Islet precursor cell (in vitro differentiated cells): ENCODE measurements at regions not wholly inside any gene's neighbourhood (a gene's known extent, or its start where the extent isn't known, plus 50 kb on each side); places are given as distances from the start of the nearest gene placed in this dataset.
"Not testable (repeated sequence)": the region's sequence is repeated elsewhere in the genome, so short reads cannot be mapped to it uniquely, and the experiment has no call there.

ENCODE experiments used
- DNase-seq: peaks from one replicate; pipeline ENCODE4 v3.0.0-alpha.2; 2018

DNA sequence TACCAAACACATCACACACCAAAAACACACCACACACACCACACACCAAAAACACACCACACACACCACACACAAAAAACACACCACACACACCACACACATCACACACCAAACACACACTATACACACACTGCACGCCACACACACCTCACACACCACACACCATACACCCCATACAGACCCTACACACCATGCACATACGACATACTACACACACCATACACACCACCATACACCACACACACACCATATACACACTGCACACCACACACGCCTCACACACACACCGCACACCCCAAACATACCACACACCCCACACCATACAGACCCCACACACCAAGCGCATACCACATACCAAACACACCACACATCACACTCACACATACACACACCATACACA lies 226.9 kb upstream of the PKN2 start:
- no peak for DNase-seq

DNA sequence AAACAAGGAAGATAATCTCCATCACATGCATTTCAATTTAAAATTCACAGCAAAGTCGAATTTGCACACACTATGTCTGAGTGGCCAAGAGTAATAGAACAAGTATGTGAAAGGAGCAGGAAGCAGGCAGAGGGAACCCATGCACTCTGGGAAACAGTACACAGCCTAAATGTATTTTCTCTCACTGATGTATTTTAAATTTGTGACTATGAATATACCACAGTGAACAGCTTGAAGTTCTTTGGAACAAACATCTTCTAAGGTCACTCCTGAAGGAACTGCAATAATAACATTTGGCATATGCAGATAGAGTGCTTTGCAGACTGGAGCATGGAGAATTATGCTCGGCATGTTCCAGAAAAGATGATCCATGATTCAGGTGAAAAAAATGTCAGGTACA lies 223.1 kb upstream of the PKN2 start:
- DNase-seq: no peak

DNA sequence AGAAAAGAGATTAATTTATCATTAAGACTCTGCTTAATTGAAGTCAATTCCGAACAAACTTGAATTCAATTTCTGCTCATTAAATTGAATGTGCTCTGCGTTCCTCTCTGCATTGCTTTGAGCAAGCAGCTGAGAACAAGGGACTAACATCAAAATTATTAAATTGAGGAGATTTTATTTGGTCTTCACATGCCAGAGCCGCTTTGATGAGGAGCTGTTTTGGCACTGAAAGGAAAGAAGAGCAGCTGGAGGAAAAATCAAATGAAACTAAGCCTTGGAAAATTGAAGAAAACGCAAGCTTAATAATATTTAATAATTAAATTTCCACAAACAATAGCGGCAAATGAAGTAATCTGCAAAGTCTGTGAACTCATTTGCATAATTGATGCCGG lies 222.0 kb upstream of the PKN2 start:
- DNase-seq: no peak

DNA sequence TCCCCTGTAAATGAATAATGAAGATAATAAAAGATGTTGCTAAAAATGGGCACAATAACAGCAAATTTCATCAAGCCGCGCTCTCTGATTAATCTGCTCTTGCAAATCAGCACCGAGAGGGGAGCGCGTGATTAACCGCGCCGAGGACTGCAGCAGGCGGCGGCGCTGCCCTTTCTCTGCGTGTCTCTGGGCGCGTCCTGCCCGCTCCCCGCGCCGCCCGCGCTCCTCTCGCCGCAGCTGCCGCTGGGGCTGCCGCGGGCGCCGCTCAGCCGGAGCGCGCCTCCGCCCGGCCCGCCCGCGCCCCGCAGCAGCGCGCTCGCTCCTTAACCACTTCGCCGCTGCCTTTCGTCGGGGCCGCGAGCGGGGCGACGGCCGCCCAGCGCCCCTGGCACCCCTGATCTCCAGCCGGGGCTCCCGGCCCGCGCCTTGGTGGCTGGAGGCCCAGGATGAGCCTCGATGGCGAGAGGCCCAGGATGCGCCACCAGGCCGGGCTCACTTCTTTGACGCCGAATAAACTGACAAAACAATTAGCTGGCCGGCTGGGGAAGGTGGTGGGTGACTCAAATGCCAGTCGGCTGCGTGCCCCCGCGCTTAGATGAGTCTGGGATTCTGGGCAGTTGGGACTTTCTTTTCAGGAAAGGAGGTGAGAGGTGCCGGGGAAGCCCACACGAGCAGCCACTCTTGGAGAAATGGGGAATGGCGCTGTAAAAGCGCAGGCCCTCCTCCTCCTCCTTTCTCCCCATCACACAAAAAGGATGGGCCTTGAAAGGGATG lies 221.4 kb upstream of the PKN2 start:
- peak; percentile 69 for DNase-seq

DNA sequence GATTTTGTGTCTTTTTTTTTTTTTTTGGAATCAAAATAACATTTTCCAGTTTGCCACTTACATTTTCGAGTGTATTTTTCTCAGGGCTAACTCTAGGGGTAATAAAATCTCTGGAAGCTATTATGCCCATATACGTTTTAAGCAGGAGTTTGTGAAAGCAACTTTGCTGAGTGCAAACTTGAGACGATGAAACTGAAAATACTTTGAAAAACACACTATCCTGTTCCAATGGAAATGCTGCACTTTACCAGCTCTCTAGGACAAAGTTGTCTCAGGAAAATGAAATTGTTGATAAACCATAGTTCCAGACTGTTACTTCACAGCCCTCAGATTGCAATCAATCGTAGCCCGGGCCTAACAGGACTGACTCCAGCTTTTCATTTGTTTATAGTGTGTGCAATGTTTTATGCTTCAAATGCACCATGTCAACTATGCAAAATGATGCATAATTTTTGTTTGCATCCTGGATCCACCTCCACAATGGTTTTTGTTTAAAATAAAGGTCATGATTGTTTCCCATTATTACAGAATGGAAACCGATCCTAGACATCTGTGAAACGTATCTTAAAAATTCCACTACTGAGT lies 220.6 kb upstream of the PKN2 start:
- no peak for DNase-seq

DNA sequence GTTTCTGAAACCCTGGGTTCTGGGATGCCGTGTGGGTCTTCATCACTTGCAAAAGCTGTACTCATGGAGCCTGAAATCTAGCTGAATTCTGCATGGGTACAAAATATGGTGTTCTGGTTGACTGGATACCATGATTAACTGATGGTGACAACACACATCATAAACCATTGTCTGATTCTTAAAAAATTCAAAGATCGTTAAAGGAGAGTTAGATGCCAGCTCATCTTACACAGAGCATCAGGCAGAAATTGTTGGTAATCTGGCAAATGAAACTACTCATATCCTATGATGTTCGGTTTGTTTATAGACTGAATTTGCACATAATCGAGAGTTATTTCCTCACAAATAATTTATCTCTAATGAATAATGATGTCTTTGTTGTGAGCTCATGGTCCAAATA lies 218.1 kb upstream of the PKN2 start:
- DNase-seq: no peak

DNA sequence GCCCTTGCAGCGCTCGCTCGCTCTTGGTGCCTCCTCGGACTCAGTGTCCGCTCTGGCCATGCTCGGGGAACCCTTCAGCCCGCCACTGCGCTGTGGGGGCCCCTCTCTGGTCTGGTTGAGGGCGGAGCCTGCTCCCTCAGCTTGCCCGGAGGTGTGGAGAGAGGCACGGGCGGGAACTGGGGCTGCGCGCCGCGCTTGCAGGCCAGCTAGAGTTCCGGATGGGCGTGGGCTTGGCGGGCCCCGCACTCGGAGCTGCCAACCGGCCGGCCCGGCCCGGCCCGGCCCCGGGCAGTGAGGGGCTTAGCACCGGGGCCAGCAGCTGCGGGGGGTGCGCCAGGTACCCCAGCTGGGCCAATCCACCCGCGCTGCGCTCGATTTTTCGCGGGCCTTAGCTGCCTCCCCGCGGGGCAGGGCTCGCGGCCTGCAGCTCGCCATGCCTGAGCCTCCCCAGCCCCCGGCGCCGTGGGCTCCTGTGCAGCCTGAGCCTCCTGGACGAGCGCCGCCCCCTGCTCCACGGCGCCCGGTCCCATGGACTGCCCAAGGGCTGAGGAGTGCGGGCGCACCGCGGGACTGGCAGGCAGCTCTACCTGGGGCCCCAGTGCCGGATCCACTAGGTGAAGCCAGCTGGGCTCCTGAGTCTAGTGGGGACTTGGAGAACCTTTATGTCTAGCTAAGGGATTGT lies 217.0 kb upstream of the PKN2 start:
- no peak for DNase-seq

DNA sequence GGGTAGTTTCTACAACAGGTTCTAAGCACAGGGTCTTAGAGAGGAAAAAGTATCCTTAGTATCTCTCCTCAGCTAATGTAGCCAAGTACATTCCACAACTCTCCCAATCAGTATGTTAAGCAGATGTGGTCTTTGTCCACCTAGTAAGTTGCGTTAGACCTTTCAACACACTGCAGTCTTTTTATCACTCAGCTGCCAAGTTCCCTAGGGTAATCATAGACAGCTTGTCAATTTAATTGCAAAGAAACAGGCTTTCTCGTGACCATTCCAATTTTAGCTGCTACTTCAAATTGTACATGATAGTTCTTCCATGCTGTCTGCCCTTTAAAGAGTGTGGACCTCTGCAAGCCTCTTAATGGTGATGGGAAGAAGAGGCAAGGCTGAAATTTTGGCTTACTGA lies 211.8 kb upstream of the PKN2 start:
- no peak for DNase-seq

DNA sequence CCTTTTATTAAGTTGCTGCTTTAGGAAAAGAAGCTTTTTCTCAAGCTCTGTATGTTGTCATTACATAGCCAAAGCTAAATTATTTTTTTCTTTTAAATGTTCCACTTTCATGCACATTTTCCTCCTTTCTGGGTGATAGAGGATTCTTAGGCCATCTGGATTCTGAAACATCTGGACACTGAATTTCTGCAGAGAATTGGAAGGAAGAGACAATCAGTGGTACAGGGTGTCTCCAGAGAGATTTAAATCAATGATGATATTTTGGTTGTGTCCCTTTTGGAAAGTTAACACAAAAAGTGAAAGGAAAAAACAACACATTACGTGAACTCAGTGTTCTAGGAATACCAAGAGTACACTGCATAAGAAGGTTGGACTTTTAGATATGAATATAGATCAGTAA lies 211.4 kb upstream of the PKN2 start:
- DNase-seq: no peak

DNA sequence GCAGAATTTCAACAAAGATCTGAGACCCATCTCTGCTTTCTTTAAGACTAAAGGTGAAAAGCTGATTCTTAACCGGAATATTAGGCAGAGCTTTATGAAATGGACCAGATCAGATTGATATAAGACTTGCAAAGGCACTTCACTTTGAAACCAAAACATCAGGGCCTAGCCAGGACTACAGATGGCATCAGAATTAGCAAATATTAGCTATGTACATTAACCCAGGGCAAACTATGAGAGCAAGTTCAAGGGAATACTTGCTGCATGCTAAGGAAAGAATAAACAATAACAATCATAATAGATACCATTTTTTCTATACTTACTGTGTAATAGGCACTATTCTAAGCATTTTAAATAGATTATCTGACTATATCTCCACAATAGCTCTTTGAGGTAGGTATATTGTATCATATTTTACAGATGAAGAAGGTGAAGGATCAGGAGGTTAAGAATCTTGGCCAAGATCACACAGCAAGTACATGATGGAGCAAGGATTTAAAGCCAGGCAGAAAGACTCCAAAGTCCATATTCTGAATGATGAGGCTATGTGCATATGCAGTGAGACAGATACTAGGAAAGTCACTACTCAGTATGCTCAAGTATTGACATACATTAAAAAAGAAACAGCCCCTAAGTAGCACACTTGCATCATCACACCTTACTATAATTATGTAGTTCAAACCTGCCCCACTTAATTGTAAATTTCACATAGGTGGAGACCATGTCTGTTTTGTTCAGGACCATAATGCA lies 209.3 kb upstream of the PKN2 start:
- DNase-seq: no peak

DNA sequence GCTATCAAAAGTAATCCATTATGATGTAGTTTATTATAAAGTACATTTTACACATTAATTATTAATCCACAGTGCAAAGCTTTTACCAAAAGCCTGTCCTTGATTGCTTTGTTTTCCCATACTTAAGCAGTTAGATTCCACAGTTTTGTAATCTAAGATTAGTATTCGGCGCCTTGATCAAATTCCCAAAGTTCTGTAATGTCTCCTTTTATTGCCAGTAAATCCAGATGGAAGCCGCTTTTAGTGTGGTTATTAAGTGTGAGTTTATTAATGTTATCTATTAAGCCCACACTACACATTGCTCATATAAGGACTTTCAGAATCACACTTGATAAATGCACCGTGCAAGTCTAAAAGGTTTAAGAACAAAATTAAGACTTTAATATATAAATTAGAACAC lies 199.2 kb upstream of the PKN2 start:
- DNase-seq: no peak

DNA sequence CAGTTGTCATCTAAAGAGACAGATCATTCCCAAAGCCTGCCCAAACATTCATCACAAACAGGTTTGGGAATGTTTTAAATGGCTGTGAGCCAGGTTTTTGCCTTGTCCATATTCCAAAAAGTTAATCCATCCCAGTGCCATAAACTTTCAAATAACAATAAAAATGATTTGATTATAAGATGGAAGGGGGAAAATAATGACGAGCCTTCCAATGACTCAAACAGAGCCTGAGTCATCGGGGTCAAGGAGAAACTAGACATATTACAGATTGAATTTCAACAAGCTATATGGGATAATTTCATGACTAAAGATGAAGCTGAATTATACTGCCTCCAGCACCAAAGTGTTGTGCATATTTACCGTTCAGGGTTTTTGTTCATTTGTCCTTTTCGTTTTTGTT lies 195.8 kb upstream of the PKN2 start:
- DNase-seq: no peak

DNA sequence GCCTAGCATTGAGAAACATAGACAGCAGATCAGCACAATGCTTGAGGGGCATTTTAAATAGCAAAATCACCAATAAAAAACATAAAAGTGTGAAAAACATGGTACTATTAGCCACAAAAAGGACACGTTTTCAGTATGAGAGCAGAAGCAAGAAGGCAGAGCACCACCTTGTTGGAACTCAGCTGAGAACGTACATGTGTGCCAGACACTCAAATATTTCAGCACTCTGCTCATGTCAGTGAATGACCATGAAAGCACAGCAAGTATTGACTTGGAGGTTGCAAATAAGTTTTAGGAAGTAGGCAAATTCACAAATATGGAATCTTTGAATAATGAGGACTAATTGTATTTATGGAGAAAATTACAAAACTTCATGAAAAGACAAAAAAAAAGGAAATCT lies 193.4 kb upstream of the PKN2 start:
- no peak for DNase-seq

DNA sequence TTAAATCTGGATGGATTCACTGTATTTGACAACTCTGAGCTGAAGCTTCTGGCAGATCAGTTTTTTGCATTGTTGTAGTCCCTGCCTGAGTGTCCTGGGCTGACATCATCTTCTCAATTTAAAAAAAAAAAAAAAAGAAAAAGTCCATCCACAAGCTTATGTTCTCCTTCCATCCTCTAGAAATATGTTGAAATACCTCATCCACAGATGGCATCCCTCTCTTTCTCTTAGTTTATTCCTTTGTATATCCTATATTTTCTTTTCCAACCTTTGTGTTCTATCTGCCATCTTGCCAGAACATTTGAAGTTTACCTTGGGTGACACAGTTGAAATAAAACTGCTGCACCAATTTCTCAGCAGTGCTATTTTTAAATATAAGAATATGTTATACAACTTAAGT lies 184.4 kb upstream of the PKN2 start:
- no peak for DNase-seq

DNA sequence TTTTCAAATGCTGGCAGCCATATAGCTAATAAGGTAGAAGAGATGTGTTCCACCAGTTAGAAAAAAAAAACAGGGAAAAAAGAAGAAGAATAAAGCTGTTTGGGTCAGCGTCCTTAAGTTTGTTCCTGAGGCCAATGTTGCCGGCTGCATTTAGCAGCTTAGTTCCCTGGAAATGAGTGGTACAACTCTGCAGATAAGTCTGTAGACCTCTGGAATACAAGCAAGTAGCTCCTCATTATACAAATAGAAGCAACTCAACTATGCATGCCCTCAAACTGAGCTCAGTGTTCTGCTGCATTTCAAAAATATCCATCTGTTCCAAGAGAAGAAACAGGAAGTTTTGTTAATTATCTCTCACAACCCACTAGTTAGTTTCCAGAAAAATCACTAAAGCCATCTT lies 181.2 kb upstream of the PKN2 start:
- no peak for DNase-seq

DNA sequence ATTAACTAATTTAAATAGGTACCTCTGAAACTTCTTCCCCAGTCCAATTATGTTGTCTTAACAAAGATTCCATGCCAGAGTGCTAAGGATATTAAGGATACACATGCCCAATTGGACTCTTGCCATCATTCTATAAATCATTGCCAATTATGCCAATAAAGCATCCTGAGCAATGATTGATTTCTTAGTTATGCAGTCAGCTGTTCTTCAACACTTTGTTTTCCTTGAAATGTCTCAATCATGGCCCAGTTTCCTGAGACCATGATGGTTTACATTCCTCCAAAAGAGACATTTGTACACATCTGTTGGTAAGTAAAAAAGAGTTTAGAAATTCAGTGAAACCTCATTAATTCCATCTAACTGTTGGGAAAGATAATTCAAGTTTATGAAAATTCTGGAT lies 180.4 kb upstream of the PKN2 start:
- DNase-seq: no peak

DNA sequence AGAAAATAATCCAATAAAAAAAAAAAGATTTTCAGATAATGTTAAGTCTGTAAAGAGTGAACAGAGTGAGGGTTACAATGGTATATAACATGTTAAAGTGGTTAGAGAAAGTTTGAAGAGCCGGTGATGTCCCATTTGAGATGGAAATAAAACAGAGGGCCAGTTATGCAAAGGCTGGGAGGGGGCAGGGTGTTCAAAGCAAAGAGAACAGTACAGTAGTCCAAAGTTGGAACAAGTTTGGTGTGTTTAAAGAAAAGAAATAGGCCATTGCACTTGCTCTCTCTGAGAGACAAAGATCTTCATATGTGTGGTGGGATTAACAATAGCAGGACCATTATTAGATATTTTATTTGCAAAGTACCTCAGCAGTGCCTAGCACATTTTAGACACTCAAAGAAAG lies 179.5 kb upstream of the PKN2 start:
- no peak for DNase-seq

DNA sequence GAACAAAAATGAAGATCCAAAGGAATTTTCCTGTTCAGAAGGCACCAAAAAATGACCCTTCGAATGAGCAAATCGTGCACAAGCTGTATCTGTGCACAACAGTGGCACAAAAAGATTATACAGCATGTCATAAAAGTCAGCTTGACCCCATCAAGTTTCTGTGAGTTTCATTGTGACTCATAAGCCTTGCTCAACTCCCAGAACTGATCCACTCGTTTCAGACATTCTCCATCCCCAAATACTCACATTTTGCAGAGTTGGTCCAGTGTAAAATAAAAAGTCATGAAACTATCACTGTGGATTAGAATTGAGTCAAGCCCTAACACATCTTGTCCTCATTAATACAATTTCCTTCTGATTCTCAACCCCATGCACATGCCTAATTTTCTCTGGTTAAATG lies 174.7 kb upstream of the PKN2 start:
- DNase-seq: no peak

DNA sequence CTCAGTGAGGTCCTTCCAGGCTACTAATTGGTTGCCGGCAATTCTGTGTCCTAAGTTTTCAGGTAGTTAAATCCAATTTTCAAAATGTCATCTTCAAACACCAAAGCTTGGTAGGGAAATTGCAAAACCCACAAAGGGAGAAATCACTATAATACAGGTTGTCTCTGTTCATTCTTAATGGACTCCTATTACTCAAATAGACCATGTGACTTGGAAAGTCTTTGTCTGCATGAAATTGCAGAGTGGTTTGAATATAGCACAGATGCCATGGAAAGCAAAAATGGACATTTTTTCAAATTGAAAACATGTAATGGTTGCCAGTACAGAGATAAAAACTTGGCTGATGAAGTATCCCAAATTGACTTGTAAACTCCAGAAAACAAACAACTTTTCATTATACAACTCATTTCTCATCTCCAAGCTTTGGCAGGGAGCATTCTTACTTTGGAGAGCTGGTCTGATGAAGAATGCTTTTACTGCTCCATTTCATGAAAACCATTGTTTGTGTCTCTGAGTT lies 169.5 kb upstream of the PKN2 start:
- no peak for DNase-seq

DNA sequence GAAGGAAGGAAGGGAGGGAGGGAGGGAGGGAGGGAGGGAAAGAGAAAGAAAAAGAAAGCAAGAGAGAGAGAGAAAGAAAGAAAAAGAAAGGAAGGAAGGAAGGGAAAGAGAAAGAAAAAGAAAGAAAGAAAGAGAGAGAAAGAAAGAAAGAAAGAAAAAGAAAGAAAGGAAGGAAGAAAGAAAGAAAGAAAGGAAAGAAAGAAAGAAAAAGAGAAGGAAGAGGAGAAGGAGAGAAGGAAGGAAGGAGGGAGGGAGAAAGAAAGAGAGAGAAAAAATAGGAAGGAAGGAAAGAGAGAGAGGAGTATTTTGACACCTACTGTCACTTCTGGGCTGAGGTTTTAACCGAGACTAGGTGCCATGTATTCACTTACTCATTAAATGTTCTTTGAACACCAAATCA lies 166.6 kb upstream of the PKN2 start:
- DNase-seq: not testable (repeated sequence)

DNA sequence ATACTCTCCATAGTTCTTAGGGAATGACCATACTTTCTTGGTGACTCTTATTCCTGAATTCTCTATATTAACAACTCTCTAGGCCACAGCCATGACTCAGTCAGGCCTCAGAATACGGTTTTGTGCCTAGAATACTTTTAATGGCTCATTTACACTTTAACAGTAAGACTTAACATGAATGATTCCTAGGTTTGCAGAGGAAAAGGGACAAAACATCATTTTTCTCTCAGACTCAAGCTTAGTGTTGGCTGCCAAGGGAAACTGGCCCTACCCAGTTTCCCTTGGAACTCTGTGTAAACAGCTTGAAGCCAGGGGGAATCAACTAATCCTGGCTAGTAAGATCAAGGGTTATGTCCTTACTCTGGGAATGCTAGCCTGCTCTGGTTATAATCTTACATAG lies 164.9 kb upstream of the PKN2 start:
- DNase-seq: no peak

DNA sequence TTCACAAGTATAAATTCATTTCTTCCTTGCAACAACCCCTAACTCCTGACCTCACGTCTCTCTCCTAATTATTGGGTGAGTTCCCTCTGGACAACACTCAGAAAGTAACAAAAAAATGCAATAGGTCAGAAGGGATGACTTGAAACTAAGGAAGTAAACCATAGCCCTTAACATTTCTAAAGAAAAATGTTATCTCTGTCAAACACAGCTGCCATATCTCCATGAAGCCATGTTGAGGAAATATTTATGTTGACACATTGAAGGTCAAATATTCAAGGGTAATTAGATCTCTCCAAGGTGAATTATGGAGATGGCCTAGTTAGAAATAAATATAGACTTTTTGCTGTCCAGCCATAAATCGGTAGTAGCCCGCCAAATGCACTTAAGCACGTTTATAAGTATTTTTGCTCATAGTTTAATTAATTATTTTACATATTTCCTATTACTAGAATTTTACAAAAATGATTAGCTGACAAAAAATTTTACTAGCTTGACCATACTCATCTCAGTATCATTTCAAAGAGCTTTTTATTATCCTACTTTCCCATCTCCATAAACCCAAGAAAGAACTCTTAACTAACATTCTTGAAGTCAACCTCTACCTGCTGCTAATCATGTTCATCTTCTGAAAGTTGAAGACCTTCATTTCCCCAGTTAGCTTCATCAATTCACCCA lies 160.1 kb upstream of the PKN2 start:
- no peak for DNase-seq

DNA sequence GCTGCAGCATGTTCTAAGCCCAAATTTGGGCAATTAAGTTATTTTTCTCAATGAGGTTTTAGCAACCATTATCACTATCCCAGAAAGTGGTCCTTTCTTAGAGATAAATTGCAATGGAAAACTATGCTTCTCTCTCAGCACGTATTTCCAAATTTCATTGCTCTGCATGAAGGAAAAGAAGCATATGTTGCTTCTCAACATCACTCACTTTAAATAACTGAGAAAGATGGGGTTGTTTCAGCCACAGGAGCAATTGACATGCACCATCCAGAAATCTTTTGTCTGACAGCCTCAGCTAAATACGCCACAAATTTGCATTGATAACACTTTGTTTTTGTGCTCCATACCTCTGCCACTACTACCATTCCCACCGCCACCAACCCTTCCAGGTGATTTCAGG lies 157.6 kb upstream of the PKN2 start:
- no peak for DNase-seq
